GM21367 (cell line): ENCODE measurements at regions not wholly inside any gene's neighbourhood (a gene's known extent, or its start where the extent isn't known, plus 50 kb on each side); places are given as distances from the start of the nearest gene placed in this dataset.
"Not testable (repeated sequence)": the region's sequence is repeated elsewhere in the genome, so short reads cannot be mapped to it uniquely, and the experiment has no call there.

Source experiments
- ATAC-seq: cut with Tn5 transposase; IDR thresholded peaks from one replicate; pipeline ENCODE4 v1.9.1; 2021; ENCODE audit not compliant: unreplicated experiment

- no peak for ATAC-seq
Observed at GRCh38 chr6:150734235-150734634, 131.3 kb upstream of the MTHFD1L start.

- no peak for ATAC-seq
Observed at GRCh38 chr6:150735341-150735851, 130.1 kb upstream of the MTHFD1L start.

- no peak for ATAC-seq
Observed at GRCh38 chr6:150738092-150738629, 127.3 kb upstream of the MTHFD1L start.

- ATAC-seq = no peak
Observed at GRCh38 chr6:150739711-150740349, 125.7 kb upstream of the MTHFD1L start.

- no peak for ATAC-seq
Observed at GRCh38 chr6:150740453-150740852, 125.0 kb upstream of the MTHFD1L start.

GRCh38 chr6:150741633-150742200, 123.8 kb upstream of the MTHFD1L start:
- no peak for ATAC-seq

- ATAC-seq = no peak
Observed at GRCh38 chr6:150744522-150745260, 120.8 kb upstream of the MTHFD1L start.

- ATAC-seq = no peak
Observed at GRCh38 chr6:150745896-150746295, 119.6 kb upstream of the MTHFD1L start.

- no peak for ATAC-seq
Observed at GRCh38 chr6:150747155-150747554, 118.3 kb upstream of the MTHFD1L start.

GRCh38 chr6:150749091-150749670, 116.3 kb upstream of the MTHFD1L start:
- ATAC-seq = no peak

- no peak for ATAC-seq
Observed at GRCh38 chr6:150751296-150751695, 114.2 kb upstream of the MTHFD1L start.

- no peak for ATAC-seq
Observed at GRCh38 chr6:150752409-150752808, 113.1 kb upstream of the MTHFD1L start.

- no peak for ATAC-seq
Observed at GRCh38 chr6:150753371-150754064, 112.0 kb upstream of the MTHFD1L start.

GRCh38 chr6:150755042-150755441, 110.5 kb upstream of the MTHFD1L start:
- no peak for ATAC-seq

- ATAC-seq = no peak
Observed at GRCh38 chr6:150755524-150755923, 110.0 kb upstream of the MTHFD1L start.

- no peak for ATAC-seq
Observed at GRCh38 chr6:150756173-150756572, 109.3 kb upstream of the MTHFD1L start.

- not testable (repeated sequence) for ATAC-seq
Observed at GRCh38 chr6:150757807-150758206, 107.7 kb upstream of the MTHFD1L start.

GRCh38 chr6:150759483-150759882, 106.0 kb upstream of the MTHFD1L start:
- no peak for ATAC-seq

GRCh38 chr6:150761771-150762170, 103.7 kb upstream of the MTHFD1L start:
- ATAC-seq = no peak

GRCh38 chr6:150764334-150765066, 101.0 kb upstream of the MTHFD1L start:
- ATAC-seq = no peak
